SK-N-SH treated with all-trans-retinoic acid at 6 μM for 48 hours (cell line): ENCODE measurements at regions not wholly inside any gene's neighbourhood (a gene's known extent, or its start where the extent isn't known, plus 50 kb on each side); places are given as distances from the start of the nearest gene placed in this dataset.
"Not testable (repeated sequence)": the region's sequence is repeated elsewhere in the genome, so short reads cannot be mapped to it uniquely, and the experiment has no call there.

Experiments
- ATAC-seq: fragments of 200-7000 bp; cut with Tn5 transposase; 3 replicates; pipeline ENCODE4 v1.9.1; 2020; ENCODE audit warnings: mild to moderate bottlenecking, moderate library complexity
- ARNTL ChIP-seq: fragments of 450-650 bp; formaldehyde crosslinking; IDR thresholded peaks from 2 replicates; pipeline ENCODE4 v1.5.0; 2020; ENCODE audit warnings: low read depth, mild to moderate bottlenecking, moderate library complexity, borderline replicate concordance
- BACH2 ChIP-seq: fragments of 250-450 bp; sonication (Bioruptor Pico); IDR thresholded peaks from 2 replicates; pipeline ENCODE4 v1.9.0; 2021; ENCODE audit warnings: mild to moderate bottlenecking, borderline replicate concordance
- CSDC2 ChIP-seq: fragments of 250-450 bp; sonication (Bioruptor Pico); IDR thresholded peaks from 2 replicates; pipeline ENCODE4 v1.5.0; 2020; ENCODE audit warnings: mild to moderate bottlenecking, moderate library complexity
- ESRRG ChIP-seq: fragments of 250-450 bp; sonication (Bioruptor Pico); IDR thresholded peaks from 2 replicates; pipeline ENCODE4 v1.6.1; 2021; ENCODE audit warnings: mild to moderate bottlenecking
- GLIS3 ChIP-seq: fragments of 250-450 bp; sonication (Bioruptor Pico); IDR thresholded peaks from 2 replicates; pipeline ENCODE4 v1.5.0; 2020; ENCODE audit warnings: mild to moderate bottlenecking, moderate library complexity
- ISL1 ChIP-seq: fragments of 250-450 bp; sonication (Bioruptor Pico); IDR thresholded peaks from 2 replicates; pipeline ENCODE4 v2.1.2; 2022; ENCODE audit warnings: mild to moderate bottlenecking, moderate library complexity
- PPARA ChIP-seq: fragments of 250-450 bp; sonication (Bioruptor Pico); IDR thresholded peaks from 2 replicates; pipeline ENCODE4 v1.5.0; 2020; ENCODE audit warnings: mild to moderate bottlenecking, borderline replicate concordance
- SNAI2 ChIP-seq: fragments of 250-450 bp; sonication (Bioruptor Pico); IDR thresholded peaks from 2 replicates; pipeline ENCODE4 v1.5.0; 2020; ENCODE audit warnings: mild to moderate bottlenecking, moderate library complexity
- TCF4 ChIP-seq: fragments of 250-450 bp; sonication (Bioruptor Pico); IDR thresholded peaks from 2 replicates; pipeline ENCODE4 v1.8.0; 2021; ENCODE audit warnings: mild to moderate bottlenecking, moderate library complexity, borderline replicate concordance
- TOX ChIP-seq: fragments of 250-450 bp; sonication (Bioruptor Pico); IDR thresholded peaks from 2 replicates; pipeline ENCODE4 v1.8.0; 2021; ENCODE audit warnings: mild to moderate bottlenecking, moderate library complexity, borderline replicate concordance
- ZC3H10 ChIP-seq: fragments of 250-450 bp; sonication (Bioruptor Pico); IDR thresholded peaks from 2 replicates; pipeline ENCODE4 v1.5.1; 2021; ENCODE audit warnings: mild to moderate bottlenecking, moderate library complexity
- ZFP3 ChIP-seq: fragments of 250-450 bp; sonication (Bioruptor Pico); IDR thresholded peaks from 2 replicates; pipeline ENCODE4 v1.5.0; 2020; ENCODE audit warnings: mild to moderate bottlenecking, moderate library complexity
- ZFP30 ChIP-seq: fragments of 450-650 bp; formaldehyde crosslinking; IDR thresholded peaks from 2 replicates; pipeline ENCODE4 v1.5.0; 2022; ENCODE audit warnings: mild to moderate bottlenecking, moderate library complexity
- ZNF565 ChIP-seq: fragments of 450-650 bp; formaldehyde crosslinking; conservative IDR thresholded peaks from 2 replicates; pipeline ENCODE4 v1.5.0; 2020; ENCODE audit warnings: low read depth, mild to moderate bottlenecking, moderate library complexity
- ZNF70 ChIP-seq: fragments of 450-650 bp; formaldehyde crosslinking; IDR thresholded peaks from 2 replicates; pipeline ENCODE4 v1.5.0; 2020; ENCODE audit warnings: mild to moderate bottlenecking, moderate library complexity
- ZNF8 ChIP-seq: fragments of 450-650 bp; formaldehyde crosslinking; IDR thresholded peaks from 2 replicates; pipeline ENCODE4 v1.5.0; 2020; ENCODE audit warnings: mild to moderate bottlenecking, moderate library complexity
- TF ChIP-seq, protein P1 (sequence below): fragments of 250-450 bp; sonication (Bioruptor Pico); IDR thresholded peaks from 2 replicates; pipeline ENCODE4 v1.8.0; 2021; ENCODE audit warnings: low read depth, mild to moderate bottlenecking, moderate library complexity, borderline replicate concordance
- TF ChIP-seq, protein P2 (sequence below): fragments of 250-450 bp; sonication (Bioruptor Pico); IDR thresholded peaks from 2 replicates; pipeline ENCODE4 v1.5.0; 2020; ENCODE audit warnings: mild to moderate bottlenecking, moderate library complexity
- TF ChIP-seq, protein P3 (sequence below): fragments of 250-450 bp; sonication (Bioruptor Pico); IDR thresholded peaks from 2 replicates; pipeline ENCODE4 v1.5.1; 2020; ENCODE audit warnings: low read depth, mild to moderate bottlenecking, moderate library complexity
- TF ChIP-seq, protein P4 (sequence below): fragments of 250-450 bp; sonication (Bioruptor Pico); IDR thresholded peaks from 2 replicates; pipeline ENCODE4 v1.8.0; 2020; ENCODE audit warnings: mild to moderate bottlenecking, moderate library complexity, borderline replicate concordance

DNA sequence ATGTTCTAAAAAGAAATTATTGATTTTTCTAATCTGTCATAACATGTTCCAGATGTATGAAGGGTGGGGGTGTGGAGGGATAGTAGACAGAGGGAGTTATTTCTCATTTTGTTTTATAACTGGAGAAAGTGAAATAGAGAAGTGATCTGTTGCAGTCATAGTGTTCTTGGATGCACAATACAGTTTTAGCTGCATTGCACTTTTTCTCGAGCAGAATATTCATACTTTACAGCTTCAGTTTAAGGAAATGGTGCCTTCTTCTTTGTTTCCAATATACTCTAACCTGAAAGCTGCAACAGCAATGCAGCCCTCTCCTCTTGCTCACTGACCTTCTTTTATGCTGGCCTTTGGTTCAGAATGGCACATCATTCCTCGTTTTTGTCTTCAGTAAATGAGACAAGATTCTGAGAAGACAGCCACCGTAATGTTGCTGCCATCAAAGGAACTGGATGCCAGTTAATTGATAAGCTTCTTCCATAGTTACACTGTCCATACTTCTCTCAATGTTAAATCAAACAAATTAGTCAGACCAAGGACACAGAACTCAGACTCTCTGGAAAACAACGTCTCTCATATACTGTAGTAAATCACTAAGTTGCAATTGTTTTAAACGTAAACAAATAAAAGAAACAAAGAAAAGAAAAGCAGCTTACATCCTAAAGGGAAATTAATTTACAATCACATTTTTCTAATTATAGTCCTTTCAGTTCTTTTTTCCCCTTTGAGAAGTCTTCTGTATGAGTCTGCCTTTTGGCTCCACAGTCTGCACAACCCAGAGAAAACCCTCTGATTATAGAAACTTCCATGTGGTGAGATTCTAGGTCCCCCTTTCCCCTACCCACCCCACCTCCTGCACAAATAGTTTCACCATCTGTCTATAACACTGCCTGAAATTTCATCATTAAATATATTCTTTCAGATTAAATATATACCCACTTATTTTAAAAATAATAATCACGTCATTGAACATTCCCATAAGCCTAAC lies 97.4 kb upstream of the UGP2 start:
- TF ChIP-seq, protein P1, sequence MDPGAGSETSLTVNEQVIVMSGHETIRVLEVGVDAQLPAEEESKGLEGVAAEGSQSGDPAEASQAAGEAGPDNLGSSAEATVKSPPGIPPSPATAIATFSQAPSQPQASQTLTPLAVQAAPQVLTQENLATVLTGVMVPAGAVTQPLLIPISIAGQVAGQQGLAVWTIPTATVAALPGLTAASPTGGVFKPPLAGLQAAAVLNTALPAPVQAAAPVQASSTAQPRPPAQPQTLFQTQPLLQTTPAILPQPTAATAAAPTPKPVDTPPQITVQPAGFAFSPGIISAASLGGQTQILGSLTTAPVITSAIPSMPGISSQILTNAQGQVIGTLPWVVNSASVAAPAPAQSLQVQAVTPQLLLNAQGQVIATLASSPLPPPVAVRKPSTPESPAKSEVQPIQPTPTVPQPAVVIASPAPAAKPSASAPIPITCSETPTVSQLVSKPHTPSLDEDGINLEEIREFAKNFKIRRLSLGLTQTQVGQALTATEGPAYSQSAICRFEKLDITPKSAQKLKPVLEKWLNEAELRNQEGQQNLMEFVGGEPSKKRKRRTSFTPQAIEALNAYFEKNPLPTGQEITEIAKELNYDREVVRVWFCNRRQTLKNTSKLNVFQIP (CRISPR knock-in tag) = no peak
- TF ChIP-seq ISL1 (CRISPR knock-in tag) (no peak), ESRRG (CRISPR knock-in tag) (no peak), BACH2 (CRISPR knock-in tag) (no peak), ZNF70 (CRISPR knock-in tag) (no peak), ZNF8 (CRISPR knock-in tag) (no peak), TCF4 (CRISPR knock-in tag) (0 out of 2 replicates have a peak, but pooled peaks have one; percentile 30), GLIS3 (CRISPR knock-in tag) (no peak)
- TF ChIP-seq, protein P2, sequence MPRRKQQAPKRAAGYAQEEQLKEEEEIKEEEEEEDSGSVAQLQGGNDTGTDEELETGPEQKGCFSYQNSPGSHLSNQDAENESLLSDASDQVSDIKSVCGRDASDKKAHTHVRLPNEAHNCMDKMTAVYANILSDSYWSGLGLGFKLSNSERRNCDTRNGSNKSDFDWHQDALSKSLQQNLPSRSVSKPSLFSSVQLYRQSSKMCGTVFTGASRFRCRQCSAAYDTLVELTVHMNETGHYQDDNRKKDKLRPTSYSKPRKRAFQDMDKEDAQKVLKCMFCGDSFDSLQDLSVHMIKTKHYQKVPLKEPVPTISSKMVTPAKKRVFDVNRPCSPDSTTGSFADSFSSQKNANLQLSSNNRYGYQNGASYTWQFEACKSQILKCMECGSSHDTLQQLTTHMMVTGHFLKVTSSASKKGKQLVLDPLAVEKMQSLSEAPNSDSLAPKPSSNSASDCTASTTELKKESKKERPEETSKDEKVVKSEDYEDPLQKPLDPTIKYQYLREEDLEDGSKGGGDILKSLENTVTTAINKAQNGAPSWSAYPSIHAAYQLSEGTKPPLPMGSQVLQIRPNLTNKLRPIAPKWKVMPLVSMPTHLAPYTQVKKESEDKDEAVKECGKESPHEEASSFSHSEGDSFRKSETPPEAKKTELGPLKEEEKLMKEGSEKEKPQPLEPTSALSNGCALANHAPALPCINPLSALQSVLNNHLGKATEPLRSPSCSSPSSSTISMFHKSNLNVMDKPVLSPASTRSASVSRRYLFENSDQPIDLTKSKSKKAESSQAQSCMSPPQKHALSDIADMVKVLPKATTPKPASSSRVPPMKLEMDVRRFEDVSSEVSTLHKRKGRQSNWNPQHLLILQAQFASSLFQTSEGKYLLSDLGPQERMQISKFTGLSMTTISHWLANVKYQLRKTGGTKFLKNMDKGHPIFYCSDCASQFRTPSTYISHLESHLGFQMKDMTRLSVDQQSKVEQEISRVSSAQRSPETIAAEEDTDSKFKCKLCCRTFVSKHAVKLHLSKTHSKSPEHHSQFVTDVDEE (CRISPR knock-in tag) = 0 out of 2 replicates have a peak, but pooled peaks have one; percentile 6
- peak; percentile 25 for ATAC-seq

- not testable (repeated sequence) for ATAC-seq
Observed at GRCh38 chr2:63746548-63746947, 95.1 kb upstream of the UGP2 start.

- TF ChIP-seq, protein P3, sequence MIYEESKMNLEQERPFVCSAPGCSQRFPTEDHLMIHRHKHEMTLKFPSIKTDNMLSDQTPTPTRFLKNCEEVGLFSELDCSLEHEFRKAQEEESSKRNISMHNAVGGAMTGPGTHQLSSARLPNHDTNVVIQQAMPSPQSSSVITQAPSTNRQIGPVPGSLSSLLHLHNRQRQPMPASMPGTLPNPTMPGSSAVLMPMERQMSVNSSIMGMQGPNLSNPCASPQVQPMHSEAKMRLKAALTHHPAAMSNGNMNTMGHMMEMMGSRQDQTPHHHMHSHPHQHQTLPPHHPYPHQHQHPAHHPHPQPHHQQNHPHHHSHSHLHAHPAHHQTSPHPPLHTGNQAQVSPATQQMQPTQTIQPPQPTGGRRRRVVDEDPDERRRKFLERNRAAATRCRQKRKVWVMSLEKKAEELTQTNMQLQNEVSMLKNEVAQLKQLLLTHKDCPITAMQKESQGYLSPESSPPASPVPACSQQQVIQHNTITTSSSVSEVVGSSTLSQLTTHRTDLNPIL (CRISPR knock-in tag) = no peak
- TF ChIP-seq PPARA (CRISPR knock-in tag) = no peak
- no peak for ATAC-seq
Observed at GRCh38 chr2:63751901-63752300, 89.8 kb upstream of the UGP2 start.

- ATAC-seq = no peak
- TF ChIP-seq, protein P4, sequence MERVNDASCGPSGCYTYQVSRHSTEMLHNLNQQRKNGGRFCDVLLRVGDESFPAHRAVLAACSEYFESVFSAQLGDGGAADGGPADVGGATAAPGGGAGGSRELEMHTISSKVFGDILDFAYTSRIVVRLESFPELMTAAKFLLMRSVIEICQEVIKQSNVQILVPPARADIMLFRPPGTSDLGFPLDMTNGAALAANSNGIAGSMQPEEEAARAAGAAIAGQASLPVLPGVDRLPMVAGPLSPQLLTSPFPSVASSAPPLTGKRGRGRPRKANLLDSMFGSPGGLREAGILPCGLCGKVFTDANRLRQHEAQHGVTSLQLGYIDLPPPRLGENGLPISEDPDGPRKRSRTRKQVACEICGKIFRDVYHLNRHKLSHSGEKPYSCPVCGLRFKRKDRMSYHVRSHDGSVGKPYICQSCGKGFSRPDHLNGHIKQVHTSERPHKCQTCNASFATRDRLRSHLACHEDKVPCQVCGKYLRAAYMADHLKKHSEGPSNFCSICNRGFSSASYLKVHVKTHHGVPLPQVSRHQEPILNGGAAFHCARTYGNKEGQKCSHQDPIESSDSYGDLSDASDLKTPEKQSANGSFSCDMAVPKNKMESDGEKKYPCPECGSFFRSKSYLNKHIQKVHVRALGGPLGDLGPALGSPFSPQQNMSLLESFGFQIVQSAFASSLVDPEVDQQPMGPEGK = no peak
- TF ChIP-seq ISL1 (CRISPR knock-in tag) (no peak), ZFP30 (no peak), TCF4 (CRISPR knock-in tag) (no peak), ARNTL (CRISPR knock-in tag) (no peak), ZC3H10 (CRISPR knock-in tag) (no peak), ZNF565 (CRISPR knock-in tag) (no peak), SNAI2 (CRISPR knock-in tag) (no peak), ZNF70 (CRISPR knock-in tag) (no peak), ZFP3 (no peak), BACH2 (CRISPR knock-in tag) (no peak), TOX (CRISPR knock-in tag) (no peak), ESRRG (CRISPR knock-in tag) (no peak), GLIS3 (CRISPR knock-in tag) (no peak), CSDC2 (CRISPR knock-in tag) (no peak), PPARA (CRISPR knock-in tag) (no peak)
- TF ChIP-seq, protein P1 (CRISPR knock-in tag) = no peak
- TF ChIP-seq, protein P2 (CRISPR knock-in tag) = no peak
- TF ChIP-seq, protein P3 (CRISPR knock-in tag) = no peak
Observed at GRCh38 chr2:63755216-63755615, 86.5 kb upstream of the UGP2 start.
